Prostate gland (tissue), 2 donors: ENCODE measurements at regions not wholly inside any gene's neighbourhood (a gene's known extent, or its start where the extent isn't known, plus 50 kb on each side); places are given as distances from the start of the nearest gene placed in this dataset.

Experiments
- CTCF ChIP-seq, 4 experiments: fragments of 200-600 bp in 2 of 4; fragments of 450-650 bp in 2 of 4; sonication (generic) in 2 of 4; IDR thresholded peaks; 1 replicate in 3 of 4; 2 replicates in 1 of 4; pipeline ENCODE4 v1.5.1; 2016 to 2019; ENCODE audit warnings: antibody characterized with exemption in 4 of 4, mild to moderate bottlenecking in 2 of 4, moderate library complexity in 2 of 4
- POLR2A ChIP-seq: fragments of 450-650 bp; IDR thresholded peaks from one replicate; pipeline ENCODE4 v1.6.1; 2016; ENCODE audit warnings: antibody characterized with exemption, mild to moderate bottlenecking

GRCh38 chr4:27368781-27369180 is 508.1 kb downstream of the STIM2 start:
- TF ChIP-seq POLR2A (no peak), CTCF (IDR thresholded peaks at IDR 0.05) (no peak)
